ENCODE measurements at regions not wholly inside any gene's neighbourhood (a gene's known extent, or its start where the extent isn't known, plus 50 kb on each side); places are given as distances from the start of the nearest gene placed in this dataset.

- TF ChIP-seq POLR2A (IDR thresholded peaks at IDR 0.05): no peak
- TF ChIP-seq CTCF (IDR thresholded peaks at IDR 0.05): no peak
These were observed 208.6 kb downstream of the MOXD1 start for GRCh38 chr6:132192631-132193030.

Measured in lower leg skin (tissue), 3 donors.